ENCODE measurements at regions not wholly inside any gene's neighbourhood (a gene's known extent, or its start where the extent isn't known, plus 50 kb on each side); places are given as distances from the start of the nearest gene placed in this dataset.

DNA sequence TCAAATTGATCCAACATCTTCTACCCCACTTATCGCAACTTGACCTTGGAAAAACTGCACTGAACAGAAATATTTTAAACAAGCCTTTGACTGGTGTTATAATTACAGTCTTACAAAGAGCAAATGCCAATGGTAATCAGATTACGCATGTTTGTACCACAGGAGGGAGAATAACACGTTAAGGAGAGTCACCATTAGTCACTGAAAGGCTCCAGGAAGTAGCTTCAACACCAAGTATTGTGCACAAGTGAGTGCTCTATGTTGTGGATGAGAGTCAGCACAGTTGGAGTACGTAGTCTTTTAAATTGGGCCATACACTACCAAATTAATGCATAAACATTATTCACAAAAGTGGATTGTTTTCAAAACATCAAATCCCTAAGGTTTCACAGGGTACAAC, 1081.5 kb upstream of the TENM3 start:
- H3K9me3 Mint-ChIP-seq: peaks cover 15% of the 10 kb centered on the region
- H3K4me3 Mint-ChIP-seq: no peak overlapping the region
- no peaks in the 10 kb centered on the region for H3K4me1 Mint-ChIP-seq
- no peak for DNase-seq (ENCODE audit: low spot score in 2 of 2)
- no peak for ATAC-seq (replicated peaks; ENCODE audit: extremely low read depth, poor library complexity, severe bottlenecking)
- H3K27ac Mint-ChIP-seq (ENCODE audit: low read depth): no peak overlapping the region
- no peaks in the 10 kb centered on the region for H3K27me3 Mint-ChIP-seq
- no peaks in the 10 kb centered on the region for H3K36me3 Mint-ChIP-seq (ENCODE audit: insufficient read depth)

DNA sequence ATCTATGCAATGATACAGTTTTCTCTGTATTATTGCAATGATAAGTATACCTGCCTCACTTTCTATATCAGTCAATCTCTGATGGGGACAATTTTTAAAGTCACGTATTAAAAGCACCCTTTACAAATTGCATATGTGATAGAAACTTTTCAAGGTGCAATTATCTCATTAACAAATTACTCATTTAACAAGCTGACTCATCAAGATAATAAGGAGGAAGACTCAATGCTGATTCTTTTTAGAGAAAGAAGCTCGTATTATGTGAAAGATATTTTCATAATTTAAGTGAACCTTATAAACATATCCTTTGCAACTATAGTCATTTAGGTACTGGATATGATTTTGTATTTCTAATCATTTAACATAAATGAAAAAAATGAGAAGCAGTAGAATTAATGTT, 1080.9 kb upstream of the TENM3 start:
- Mint-ChIP-seq H3K4me3 (no peak overlapping the region), H3K27ac (ENCODE audit: low read depth) (no peak overlapping the region), H3K27me3 (no peaks in the 10 kb centered on the region), H3K4me1 (no peaks in the 10 kb centered on the region), H3K9me3 (peaks cover 15% of the 10 kb centered on the region), H3K36me3 (ENCODE audit: insufficient read depth) (no peaks in the 10 kb centered on the region)
- DNase-seq (ENCODE audit: low spot score in 2 of 2) (no peak), ATAC-seq (replicated peaks; ENCODE audit: extremely low read depth, poor library complexity, severe bottlenecking) (no peak)

DNA sequence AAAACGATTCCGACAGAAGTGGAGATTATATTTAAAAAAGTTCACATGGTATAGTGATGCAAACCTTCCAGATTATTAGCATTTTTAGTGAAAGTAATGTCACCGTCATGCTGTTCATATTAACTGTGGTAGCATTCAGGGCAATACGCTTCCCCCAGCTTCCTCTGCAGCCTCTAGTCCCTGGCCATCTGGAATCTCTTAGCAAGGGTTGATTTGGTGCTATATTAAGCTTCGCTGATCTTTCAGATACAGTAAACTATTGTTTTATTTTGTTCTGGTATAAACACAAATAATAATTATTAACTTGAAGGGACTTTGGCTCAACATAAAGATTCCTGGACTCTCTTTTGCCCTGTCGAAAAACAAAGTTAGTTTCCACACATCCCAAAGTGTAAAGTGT, 1080.5 kb upstream of the TENM3 start:
- Mint-ChIP-seq H3K27ac (ENCODE audit: low read depth) (no peak overlapping the region), H3K4me3 (no peak overlapping the region), H3K9me3 (peaks cover 15% of the 10 kb centered on the region), H3K27me3 (no peaks in the 10 kb centered on the region), H3K36me3 (ENCODE audit: insufficient read depth) (no peaks in the 10 kb centered on the region), H3K4me1 (no peaks in the 10 kb centered on the region)
- DNase-seq (ENCODE audit: low spot score in 2 of 2) (no peak), ATAC-seq (replicated peaks; ENCODE audit: extremely low read depth, poor library complexity, severe bottlenecking) (no peak)

DNA sequence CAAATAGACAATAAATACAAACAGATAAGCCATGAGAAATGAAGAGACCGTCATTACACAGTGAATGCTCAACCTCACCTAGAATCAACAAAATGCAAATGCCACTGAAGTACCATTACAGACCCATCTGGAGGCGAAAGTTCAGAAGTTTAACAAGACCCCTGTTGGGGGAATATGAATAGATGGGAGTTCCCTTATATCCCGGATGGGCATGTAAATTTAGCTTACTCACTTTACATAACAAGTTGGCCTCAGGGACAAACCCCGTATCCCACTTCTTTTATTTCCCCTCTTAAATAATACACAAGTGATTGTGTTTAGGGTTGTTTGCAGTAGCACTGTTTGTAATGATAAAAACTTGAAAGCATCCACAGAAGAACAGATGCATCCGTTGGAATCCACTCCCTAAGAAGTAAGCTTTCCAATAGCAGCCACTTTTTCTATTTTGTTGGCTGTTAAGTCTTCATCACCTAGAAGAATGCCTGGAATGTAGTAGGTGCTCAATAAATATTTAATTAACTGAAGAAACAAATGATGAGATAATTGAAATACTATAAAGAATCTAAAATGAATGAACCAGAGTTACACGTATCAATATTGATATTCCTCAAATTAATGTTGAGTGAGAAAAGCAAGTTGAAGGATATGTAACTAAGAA, 1076.3 kb upstream of the TENM3 start:
- no peak overlapping the region for H3K27ac Mint-ChIP-seq (ENCODE audit: low read depth)
- no peak for ATAC-seq (replicated peaks; ENCODE audit: extremely low read depth, poor library complexity, severe bottlenecking)
- H3K4me3 Mint-ChIP-seq: no peak overlapping the region
- peaks cover 10% of the 10 kb centered on the region for H3K9me3 Mint-ChIP-seq
- no peak for DNase-seq (ENCODE audit: low spot score in 2 of 2)
- H3K27me3 Mint-ChIP-seq: no peaks in the 10 kb centered on the region
- no peaks in the 10 kb centered on the region for H3K4me1 Mint-ChIP-seq
- no peaks in the 10 kb centered on the region for H3K36me3 Mint-ChIP-seq (ENCODE audit: insufficient read depth)

DNA sequence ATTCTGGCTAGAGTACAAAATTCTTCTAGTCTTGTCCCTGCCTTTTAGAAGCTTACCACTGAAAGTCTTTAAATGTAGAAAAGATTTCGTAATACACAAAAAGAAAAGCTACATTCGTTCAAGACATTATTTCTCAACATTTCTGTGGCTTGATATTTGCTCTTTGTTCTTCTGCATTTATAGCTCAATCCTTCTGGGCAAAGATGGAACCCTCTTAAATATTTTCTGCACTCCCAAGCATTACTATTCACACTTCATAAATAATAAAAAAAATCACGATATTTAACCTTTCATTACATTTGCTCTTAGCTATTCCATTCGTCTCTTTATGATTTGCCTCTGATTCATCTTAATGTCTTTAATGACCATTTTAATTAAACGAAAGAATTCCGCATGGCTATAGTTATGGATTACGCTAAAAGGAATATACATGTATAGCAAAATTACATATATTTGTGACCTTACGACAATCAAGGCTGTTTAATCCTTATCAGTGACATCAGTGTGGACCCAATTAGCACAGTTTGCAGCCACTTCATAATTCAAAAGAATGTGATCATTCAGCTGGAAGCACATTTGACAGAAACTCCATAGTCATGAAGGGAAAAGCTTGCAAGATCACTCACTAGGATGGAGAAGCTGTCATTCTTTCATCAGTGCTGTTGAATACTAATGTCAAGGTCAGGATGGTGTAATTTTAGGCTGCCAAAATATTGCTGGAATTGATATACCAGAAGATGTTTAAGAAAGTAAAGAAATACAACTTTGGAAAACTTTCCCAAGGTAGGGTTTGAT, 1075.0 kb upstream of the TENM3 start:
- Mint-ChIP-seq H3K27me3 (no peaks in the 10 kb centered on the region), H3K36me3 (ENCODE audit: insufficient read depth) (no peaks in the 10 kb centered on the region), H3K4me3 (no peak overlapping the region), H3K9me3 (peaks cover 10% of the 10 kb centered on the region), H3K4me1 (no peaks in the 10 kb centered on the region), H3K27ac (ENCODE audit: low read depth) (no peak overlapping the region)
- ATAC-seq (replicated peaks; ENCODE audit: extremely low read depth, poor library complexity, severe bottlenecking): no peak
- no peak for DNase-seq (ENCODE audit: low spot score in 2 of 2)

DNA sequence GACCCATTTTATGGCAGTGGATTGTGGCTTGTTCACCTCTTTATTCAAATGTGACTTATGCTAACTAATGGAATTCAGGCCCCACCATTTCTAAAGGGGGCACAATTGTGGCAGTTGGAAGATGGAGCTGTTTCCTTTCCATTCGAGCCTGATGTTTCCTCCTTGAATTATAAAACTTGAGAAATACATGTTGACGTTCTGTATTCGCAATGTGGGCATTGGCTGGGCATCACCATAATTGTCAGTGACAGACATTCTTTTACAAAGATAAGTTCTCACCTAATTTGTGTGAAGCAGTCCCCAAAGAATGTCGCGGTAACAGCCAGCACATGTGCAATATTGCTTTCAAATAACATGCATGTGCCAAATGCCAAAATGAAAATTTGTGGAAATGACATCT, 1070.2 kb upstream of the TENM3 start:
- Mint-ChIP-seq H3K4me1 (no peaks in the 10 kb centered on the region), H3K27ac (ENCODE audit: low read depth) (no peak overlapping the region), H3K36me3 (ENCODE audit: insufficient read depth) (no peaks in the 10 kb centered on the region), H3K4me3 (no peak overlapping the region), H3K9me3 (peaks cover 5% of the 10 kb centered on the region), H3K27me3 (no peaks in the 10 kb centered on the region)
- DNase-seq (ENCODE audit: low spot score in 2 of 2): no peak
- ATAC-seq (replicated peaks; ENCODE audit: extremely low read depth, poor library complexity, severe bottlenecking): no peak

DNA sequence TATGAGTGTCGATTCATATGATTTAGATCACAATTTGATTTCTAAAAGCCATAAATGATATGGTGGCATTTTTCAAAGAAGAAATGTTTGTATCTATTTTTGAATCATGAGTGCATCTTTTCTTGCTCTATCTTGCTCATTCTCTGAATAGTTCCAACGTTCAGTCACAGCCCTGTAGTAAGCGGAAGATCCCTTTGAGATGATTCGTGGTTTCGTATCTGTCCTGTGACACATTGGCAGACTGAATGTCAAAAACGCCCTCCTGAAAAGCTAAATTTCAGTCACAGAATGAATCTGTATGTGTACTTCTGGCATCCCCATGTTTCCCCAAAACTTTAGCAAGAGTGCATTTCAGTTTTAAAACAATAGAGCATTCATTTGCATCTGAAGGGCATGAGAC, 1066.9 kb upstream of the TENM3 start:
- Mint-ChIP-seq H3K27me3 (no peaks in the 10 kb centered on the region), H3K27ac (ENCODE audit: low read depth) (no peak overlapping the region), H3K4me3 (no peak overlapping the region), H3K36me3 (ENCODE audit: insufficient read depth) (no peaks in the 10 kb centered on the region), H3K4me1 (no peaks in the 10 kb centered on the region), H3K9me3 (peaks cover 11% of the 10 kb centered on the region)
- no peak for ATAC-seq (replicated peaks; ENCODE audit: extremely low read depth, poor library complexity, severe bottlenecking)
- DNase-seq (ENCODE audit: low spot score in 2 of 2): no peak

DNA sequence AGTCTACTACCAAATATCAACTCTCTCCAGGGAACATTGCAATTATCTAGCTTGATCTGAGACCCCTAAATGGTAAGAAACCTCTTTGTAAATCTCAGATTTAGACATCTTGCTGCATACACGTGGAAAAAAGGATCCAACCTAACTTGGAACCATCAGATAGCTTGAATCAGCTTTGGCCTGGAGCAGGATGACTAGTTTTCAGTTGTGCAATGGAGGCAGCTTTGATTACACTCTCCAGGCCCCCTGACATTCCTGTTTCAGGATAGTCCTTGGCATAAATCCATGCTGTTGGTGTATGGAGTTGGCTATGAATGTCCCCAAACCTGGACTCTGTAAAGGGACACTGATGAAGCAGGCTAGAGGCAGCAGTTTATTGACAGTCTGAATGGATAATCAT, 1061.9 kb upstream of the TENM3 start:
- Mint-ChIP-seq H3K36me3 (ENCODE audit: insufficient read depth) (no peaks in the 10 kb centered on the region), H3K27me3 (no peaks in the 10 kb centered on the region), H3K4me3 (no peak overlapping the region), H3K9me3 (peaks cover 26% of the 10 kb centered on the region), H3K27ac (ENCODE audit: low read depth) (no peak overlapping the region), H3K4me1 (no peaks in the 10 kb centered on the region)
- no peak for ATAC-seq (replicated peaks; ENCODE audit: extremely low read depth, poor library complexity, severe bottlenecking)
- DNase-seq (ENCODE audit: low spot score in 2 of 2): no peak

DNA sequence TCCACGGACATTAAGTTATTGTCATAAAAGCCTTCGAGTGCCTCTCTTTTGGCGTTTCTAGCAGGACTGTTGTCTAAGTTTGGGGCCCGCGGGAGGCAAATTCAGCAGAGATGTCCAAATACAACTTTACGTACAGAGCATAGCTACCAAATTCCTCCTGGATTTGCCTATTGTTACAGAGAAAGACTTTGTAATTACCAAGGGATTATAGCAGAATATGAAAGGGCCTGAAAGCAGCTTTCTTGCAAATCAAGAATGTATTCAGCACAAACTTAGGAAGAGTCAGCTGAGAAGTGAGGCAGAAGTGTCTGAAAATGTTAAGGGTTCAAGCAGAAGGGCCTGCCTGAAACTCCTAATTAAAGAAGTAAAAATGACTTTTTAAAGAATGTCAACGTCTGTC, 1053.5 kb upstream of the TENM3 start:
- Mint-ChIP-seq H3K36me3 (ENCODE audit: insufficient read depth) (no peaks in the 10 kb centered on the region), H3K27ac (ENCODE audit: low read depth) (no peak overlapping the region), H3K27me3 (no peaks in the 10 kb centered on the region), H3K4me1 (no peaks in the 10 kb centered on the region), H3K4me3 (no peak overlapping the region), H3K9me3 (peaks cover 17% of the 10 kb centered on the region)
- DNase-seq (ENCODE audit: low spot score in 2 of 2) (no peak), ATAC-seq (replicated peaks; ENCODE audit: extremely low read depth, poor library complexity, severe bottlenecking) (no peak)

DNA sequence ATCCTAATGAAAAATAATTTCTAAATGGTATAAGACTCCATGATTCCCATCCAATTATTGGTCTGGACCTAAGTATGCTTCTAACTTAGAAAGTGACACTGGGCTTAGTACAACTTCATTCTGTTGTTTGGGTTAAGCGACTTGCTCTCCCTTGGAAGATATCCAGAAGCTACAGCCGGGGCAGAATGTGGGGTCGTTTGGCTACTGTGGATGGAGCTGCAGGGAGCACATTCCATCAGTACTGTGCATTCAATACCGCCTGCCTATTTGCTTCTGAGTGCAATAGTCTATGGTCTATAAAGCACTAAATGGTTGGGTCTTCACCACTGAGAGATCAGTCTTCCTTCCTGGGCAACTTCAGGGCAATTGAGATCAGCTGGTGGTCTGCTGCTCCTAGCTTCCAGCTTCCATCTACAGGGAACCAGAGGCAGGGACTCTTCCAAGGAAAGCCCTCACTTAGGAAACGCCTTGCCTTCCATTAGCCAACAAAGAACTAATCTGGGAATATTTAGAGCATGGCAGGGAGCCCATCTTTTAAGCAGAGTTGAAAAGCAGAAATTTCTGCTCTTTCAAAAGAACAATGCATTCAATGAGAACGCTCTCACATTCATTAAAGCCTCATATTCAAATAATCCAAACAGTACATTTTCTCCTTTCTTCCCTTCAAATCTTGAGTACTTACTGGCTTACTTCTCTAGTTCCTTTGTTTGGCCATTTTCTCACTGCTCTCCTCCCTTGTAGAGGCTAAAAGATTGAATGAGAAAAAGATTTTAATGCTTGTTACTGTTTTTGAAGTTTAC, 1049.9 kb upstream of the TENM3 start:
- DNase-seq (ENCODE audit: low spot score in 2 of 2) (no peak), ATAC-seq (replicated peaks; ENCODE audit: extremely low read depth, poor library complexity, severe bottlenecking) (no peak)
- H3K27me3 Mint-ChIP-seq: no peaks in the 10 kb centered on the region
- peaks cover 11% of the 10 kb centered on the region for H3K9me3 Mint-ChIP-seq
- H3K4me3 Mint-ChIP-seq: no peak overlapping the region
- no peaks in the 10 kb centered on the region for H3K4me1 Mint-ChIP-seq
- no peak overlapping the region for H3K27ac Mint-ChIP-seq (ENCODE audit: low read depth)
- no peaks in the 10 kb centered on the region for H3K36me3 Mint-ChIP-seq (ENCODE audit: insufficient read depth)

DNA sequence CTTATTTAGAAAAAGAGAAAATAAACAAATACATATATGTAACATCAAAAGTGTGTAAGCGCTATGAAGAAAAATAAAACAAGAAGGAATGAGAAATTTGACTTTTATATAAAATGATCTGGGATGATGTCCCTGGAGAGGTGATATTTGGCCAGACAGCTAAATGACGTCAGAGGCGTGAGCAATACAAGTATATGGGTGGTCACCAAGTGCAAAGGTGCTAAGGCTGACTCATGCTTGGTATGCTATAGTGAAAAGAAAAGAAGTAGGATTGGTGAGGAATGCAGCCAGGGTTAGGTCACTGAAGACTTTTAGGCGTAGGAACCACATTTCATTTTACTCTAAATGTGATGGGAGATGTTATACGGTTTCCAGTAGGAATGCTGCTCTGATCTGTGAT, 1049.1 kb upstream of the TENM3 start:
- H3K4me1 Mint-ChIP-seq: no peaks in the 10 kb centered on the region
- no peaks in the 10 kb centered on the region for H3K27me3 Mint-ChIP-seq
- H3K9me3 Mint-ChIP-seq: peaks cover 15% of the 10 kb centered on the region
- H3K4me3 Mint-ChIP-seq: no peak overlapping the region
- H3K36me3 Mint-ChIP-seq (ENCODE audit: insufficient read depth): no peaks in the 10 kb centered on the region
- no peak for ATAC-seq (replicated peaks; ENCODE audit: extremely low read depth, poor library complexity, severe bottlenecking)
- no peak overlapping the region for H3K27ac Mint-ChIP-seq (ENCODE audit: low read depth)
- no peak for DNase-seq (ENCODE audit: low spot score in 2 of 2)

DNA sequence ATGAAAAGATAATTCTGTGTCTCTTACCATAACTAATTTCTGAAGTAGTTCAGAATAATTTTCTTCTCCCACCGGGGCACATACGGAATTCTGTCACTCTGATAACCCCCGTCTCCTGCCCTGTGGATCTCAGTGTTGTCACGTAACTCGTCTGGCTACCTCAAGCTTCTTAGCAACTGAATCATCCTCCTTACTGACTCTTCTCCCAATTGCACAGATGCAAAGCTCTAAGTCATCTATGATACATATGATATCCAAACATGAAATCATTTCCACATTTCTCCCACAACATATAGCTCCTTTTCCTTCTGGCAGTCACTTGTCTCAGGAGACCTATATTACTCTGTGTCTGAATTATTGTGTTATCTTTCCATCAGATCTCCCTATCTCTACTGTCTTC, 1043.1 kb upstream of the TENM3 start:
- H3K27ac Mint-ChIP-seq (ENCODE audit: low read depth): no peak overlapping the region
- peaks cover 20% of the 10 kb centered on the region for H3K9me3 Mint-ChIP-seq
- no peaks in the 10 kb centered on the region for H3K4me1 Mint-ChIP-seq
- no peaks in the 10 kb centered on the region for H3K36me3 Mint-ChIP-seq (ENCODE audit: insufficient read depth)
- no peaks in the 10 kb centered on the region for H3K27me3 Mint-ChIP-seq
- no peak overlapping the region for H3K4me3 Mint-ChIP-seq
- DNase-seq (ENCODE audit: low spot score in 2 of 2) (no peak), ATAC-seq (replicated peaks; ENCODE audit: extremely low read depth, poor library complexity, severe bottlenecking) (no peak)

DNA sequence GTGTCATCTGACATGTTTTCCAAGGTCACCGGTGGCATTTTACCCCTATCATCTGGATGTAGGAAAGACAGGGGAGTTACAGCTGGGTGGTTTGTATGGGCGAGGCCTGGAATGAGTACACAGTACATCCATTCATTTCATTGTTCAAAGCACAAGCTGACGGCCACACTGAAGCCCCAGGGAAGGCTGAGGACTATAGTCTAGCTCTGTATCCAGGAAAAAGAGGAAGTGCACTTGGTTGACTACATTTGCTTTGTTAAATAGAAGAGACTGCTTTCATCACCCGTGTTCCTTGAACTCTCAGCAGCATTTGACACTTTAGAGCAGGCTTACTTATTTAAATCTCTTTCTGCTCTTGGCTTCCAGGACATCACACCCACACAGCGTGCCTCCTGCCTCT, 1041.0 kb upstream of the TENM3 start:
- H3K36me3 Mint-ChIP-seq (ENCODE audit: insufficient read depth): no peaks in the 10 kb centered on the region
- H3K4me3 Mint-ChIP-seq: no peak overlapping the region
- H3K4me1 Mint-ChIP-seq: no peaks in the 10 kb centered on the region
- DNase-seq (ENCODE audit: low spot score in 2 of 2) (no peak), ATAC-seq (replicated peaks; ENCODE audit: extremely low read depth, poor library complexity, severe bottlenecking) (no peak)
- H3K27ac Mint-ChIP-seq (ENCODE audit: low read depth): no peak overlapping the region
- peaks cover 29% of the 10 kb centered on the region for H3K9me3 Mint-ChIP-seq
- no peaks in the 10 kb centered on the region for H3K27me3 Mint-ChIP-seq

Data from central memory CD8-positive, alpha-beta T cell (primary cell).